Astrocyte of the spinal cord (primary cell): ENCODE measurements at regions not wholly inside any gene's neighbourhood (a gene's known extent, or its start where the extent isn't known, plus 50 kb on each side); places are given as distances from the start of the nearest gene placed in this dataset.
A peak's percentile ranks its signal among the peaks of the same experiment; 100 is the strongest.
"Not testable (repeated sequence)": the region's sequence is repeated elsewhere in the genome, so short reads cannot be mapped to it uniquely, and the experiment has no call there.

ENCODE experiments used
- DNase-seq: peaks from one replicate; pipeline ENCODE4 v3.0.0; 2011; ENCODE audit warnings: low read depth, low spot score
- H3K4me3 ChIP-seq: 2 replicates; pipeline ENCODE4 v1.5.1; 2011; ENCODE audit warnings: low read depth, mild to moderate bottlenecking, low read length, moderate library complexity
- CTCF ChIP-seq: IDR thresholded peaks from 2 replicates; pipeline ENCODE4 v1.5.1; 2012; ENCODE audit warnings: low read depth, mild to moderate bottlenecking, low read length, inconsistent platforms
- in situ Hi-C: cut with HindIII; loops from 2 replicates; pipeline ENCODE4 v1.10.0; 2017; ENCODE audit warnings: low sequenced_read_pairs

- DNase-seq = no peak
- in situ Hi-C loops = no loop called here
- no peak for TF ChIP-seq CTCF
Observed at GRCh38 chr11:134984421-134984820, 572.4 kb upstream of the B3GAT1 start.

GRCh38 chr11:134982432-134982831, 570.4 kb upstream of the B3GAT1 start:
- H3K4me3 ChIP-seq, DNase-seq, in situ Hi-C loops: not testable (repeated sequence)

More at GRCh38 chr11:134984421-134984820, 572.4 kb upstream of the B3GAT1 start:
- H3K4me3 ChIP-seq = no peak overlapping the region

- DNase-seq = no peak
- H3K4me3 ChIP-seq = no peak overlapping the region
- in situ Hi-C loops = no loop called here
- no peak for TF ChIP-seq CTCF
Observed at GRCh38 chr11:134981835-134982234, 569.8 kb upstream of the B3GAT1 start.

- no peak for DNase-seq
- TF ChIP-seq CTCF = no peak
- no peak overlapping the region for H3K4me3 ChIP-seq
- in situ Hi-C loops = no loop called here
Observed at GRCh38 chr11:134980819-134981710, 569.0 kb upstream of the B3GAT1 start.

GRCh38 chr11:134979089-134979457, 567.0 kb upstream of the B3GAT1 start:
- in situ Hi-C loops, DNase-seq, H3K4me3 ChIP-seq: not testable (repeated sequence)

- no peak overlapping the region for H3K4me3 ChIP-seq
- no peak for DNase-seq
- peak; percentile 4 for TF ChIP-seq CTCF
- in situ Hi-C loops = no loop called here
Observed at GRCh38 chr11:134978388-134979088, 566.5 kb upstream of the B3GAT1 start.

- no peak for DNase-seq
- in situ Hi-C loops = no loop called here
- no peak overlapping the region for H3K4me3 ChIP-seq
- no peak for TF ChIP-seq CTCF
Observed at GRCh38 chr11:134976551-134976950, 564.5 kb upstream of the B3GAT1 start.
